IMR-90 (cell line): ENCODE measurements at regions not wholly inside any gene's neighbourhood (a gene's known extent, or its start where the extent isn't known, plus 50 kb on each side); places are given as distances from the start of the nearest gene placed in this dataset.
"Not testable (repeated sequence)": the region's sequence is repeated elsewhere in the genome, so short reads cannot be mapped to it uniquely, and the experiment has no call there.

Experiments used
- MAFK ChIP-seq: IDR thresholded peaks from 2 replicates; pipeline ENCODE4 v1.6.1; 2012; ENCODE audit warnings: low read depth, low read length, improper control_type of control experiment
- MAZ ChIP-seq: IDR thresholded peaks from 2 replicates; pipeline ENCODE4 v1.6.1; 2012; ENCODE audit warnings: low read depth, mild to moderate bottlenecking, low read length, improper control_type of control experiment, moderate library complexity, borderline replicate concordance
- NFE2L2 ChIP-seq: fragments of 150-350 bp; IDR thresholded peaks from 2 replicates; pipeline ENCODE4 v1.6.1; 2016; ENCODE audit warnings: low read depth, mild to moderate bottlenecking, low read length
- POLR2A ChIP-seq: IDR thresholded peaks from 2 replicates; pipeline ENCODE4 v1.6.1; 2012; ENCODE audit warnings: mild to moderate bottlenecking, low read depth, low read length
- RAD21 ChIP-seq: IDR thresholded peaks from 2 replicates; pipeline ENCODE4 v1.6.1; 2012; ENCODE audit warnings: low read length, improper control_type of control experiment
- RCOR1 ChIP-seq: IDR thresholded peaks from 2 replicates; pipeline ENCODE4 v1.6.1; 2012; ENCODE audit warnings: mild to moderate bottlenecking, low read length, improper control_type of control experiment; ENCODE audit not compliant: insufficient replicate concordance
- RFX5 ChIP-seq: IDR thresholded peaks from 2 replicates; pipeline ENCODE4 v1.8.0; 2012; ENCODE audit warnings: low read depth, mild to moderate bottlenecking, low read length, moderate library complexity
- TF ChIP-seq, protein P1 (sequence below): fragments of 150-350 bp; IDR thresholded peaks from 2 replicates; pipeline ENCODE4 v1.6.1; 2016; ENCODE audit warnings: low read depth, mild to moderate bottlenecking, low read length, moderate library complexity, borderline replicate concordance
- TF ChIP-seq, protein P2 (sequence below): conservative IDR thresholded peaks from 2 replicates; pipeline ENCODE4 v1.5.1; 2012; ENCODE audit warnings: mild to moderate bottlenecking, low read depth, low read length, improper control_type of control experiment

DNA sequence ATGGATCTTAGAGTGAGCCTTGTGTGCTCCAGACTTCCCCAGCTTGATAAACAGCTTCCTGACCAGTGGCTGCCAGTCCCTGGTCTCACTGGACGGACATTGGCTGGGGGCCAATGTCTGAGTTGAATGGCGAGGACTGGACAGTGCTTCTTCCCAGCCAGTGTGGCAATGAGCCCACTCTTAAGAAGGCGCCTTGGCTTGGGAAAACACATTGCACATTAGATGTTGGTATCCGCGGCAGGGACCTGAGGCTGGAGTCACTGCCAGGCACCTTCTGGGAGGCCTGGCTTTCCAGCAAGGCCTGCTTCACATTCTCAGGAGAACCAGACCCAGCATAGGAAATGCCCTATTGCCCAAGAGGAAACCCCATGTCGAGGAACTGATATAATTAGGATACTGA, 273.5 kb upstream of the PLGLB1 start:
- TF ChIP-seq, protein P1, sequence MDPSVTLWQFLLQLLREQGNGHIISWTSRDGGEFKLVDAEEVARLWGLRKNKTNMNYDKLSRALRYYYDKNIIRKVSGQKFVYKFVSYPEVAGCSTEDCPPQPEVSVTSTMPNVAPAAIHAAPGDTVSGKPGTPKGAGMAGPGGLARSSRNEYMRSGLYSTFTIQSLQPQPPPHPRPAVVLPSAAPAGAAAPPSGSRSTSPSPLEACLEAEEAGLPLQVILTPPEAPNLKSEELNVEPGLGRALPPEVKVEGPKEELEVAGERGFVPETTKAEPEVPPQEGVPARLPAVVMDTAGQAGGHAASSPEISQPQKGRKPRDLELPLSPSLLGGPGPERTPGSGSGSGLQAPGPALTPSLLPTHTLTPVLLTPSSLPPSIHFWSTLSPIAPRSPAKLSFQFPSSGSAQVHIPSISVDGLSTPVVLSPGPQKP: not testable (repeated sequence)
- TF ChIP-seq, protein P2, sequence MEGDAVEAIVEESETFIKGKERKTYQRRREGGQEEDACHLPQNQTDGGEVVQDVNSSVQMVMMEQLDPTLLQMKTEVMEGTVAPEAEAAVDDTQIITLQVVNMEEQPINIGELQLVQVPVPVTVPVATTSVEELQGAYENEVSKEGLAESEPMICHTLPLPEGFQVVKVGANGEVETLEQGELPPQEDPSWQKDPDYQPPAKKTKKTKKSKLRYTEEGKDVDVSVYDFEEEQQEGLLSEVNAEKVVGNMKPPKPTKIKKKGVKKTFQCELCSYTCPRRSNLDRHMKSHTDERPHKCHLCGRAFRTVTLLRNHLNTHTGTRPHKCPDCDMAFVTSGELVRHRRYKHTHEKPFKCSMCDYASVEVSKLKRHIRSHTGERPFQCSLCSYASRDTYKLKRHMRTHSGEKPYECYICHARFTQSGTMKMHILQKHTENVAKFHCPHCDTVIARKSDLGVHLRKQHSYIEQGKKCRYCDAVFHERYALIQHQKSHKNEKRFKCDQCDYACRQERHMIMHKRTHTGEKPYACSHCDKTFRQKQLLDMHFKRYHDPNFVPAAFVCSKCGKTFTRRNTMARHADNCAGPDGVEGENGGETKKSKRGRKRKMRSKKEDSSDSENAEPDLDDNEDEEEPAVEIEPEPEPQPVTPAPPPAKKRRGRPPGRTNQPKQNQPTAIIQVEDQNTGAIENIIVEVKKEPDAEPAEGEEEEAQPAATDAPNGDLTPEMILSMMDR: not testable (repeated sequence)
- not testable (repeated sequence) for TF ChIP-seq POLR2A, NFE2L2, RCOR1, MAZ, RAD21, MAFK, RFX5
